ENCODE measurements at regions not wholly inside any gene's neighbourhood (a gene's known extent, or its start where the extent isn't known, plus 50 kb on each side); places are given as distances from the start of the nearest gene placed in this dataset.

DNA sequence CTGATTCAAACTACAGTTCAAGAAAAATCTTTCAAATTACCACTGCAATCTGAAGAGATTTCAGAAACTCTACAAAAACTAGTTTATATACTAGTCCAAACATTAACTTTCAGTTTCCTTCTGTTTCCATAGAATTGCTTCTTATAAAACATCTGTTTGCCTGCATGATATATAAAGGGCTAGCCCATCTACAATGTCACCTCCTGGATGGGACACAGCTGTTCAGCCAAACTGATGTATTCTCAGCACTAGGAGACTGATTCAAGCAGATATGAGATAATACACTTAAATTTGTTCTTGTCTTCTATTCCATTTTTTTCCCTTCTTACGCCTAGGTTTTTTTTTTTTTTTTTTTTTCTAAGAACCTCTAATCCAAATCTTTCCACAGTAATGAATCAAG is 1569.7 kb upstream of the IGFBP7 start:
- no peak overlapping the region for H3K27ac ChIP-seq
- no peaks in the 10 kb centered on the region for H3K27me3 ChIP-seq
- intact Hi-C loops (cut with DNase I): no loop called here
- no peaks in the 10 kb centered on the region for H3K4me1 ChIP-seq
- no peak for TF ChIP-seq POLR2A (IDR thresholded peaks at IDR 0.05)
- TF ChIP-seq, protein P1, sequence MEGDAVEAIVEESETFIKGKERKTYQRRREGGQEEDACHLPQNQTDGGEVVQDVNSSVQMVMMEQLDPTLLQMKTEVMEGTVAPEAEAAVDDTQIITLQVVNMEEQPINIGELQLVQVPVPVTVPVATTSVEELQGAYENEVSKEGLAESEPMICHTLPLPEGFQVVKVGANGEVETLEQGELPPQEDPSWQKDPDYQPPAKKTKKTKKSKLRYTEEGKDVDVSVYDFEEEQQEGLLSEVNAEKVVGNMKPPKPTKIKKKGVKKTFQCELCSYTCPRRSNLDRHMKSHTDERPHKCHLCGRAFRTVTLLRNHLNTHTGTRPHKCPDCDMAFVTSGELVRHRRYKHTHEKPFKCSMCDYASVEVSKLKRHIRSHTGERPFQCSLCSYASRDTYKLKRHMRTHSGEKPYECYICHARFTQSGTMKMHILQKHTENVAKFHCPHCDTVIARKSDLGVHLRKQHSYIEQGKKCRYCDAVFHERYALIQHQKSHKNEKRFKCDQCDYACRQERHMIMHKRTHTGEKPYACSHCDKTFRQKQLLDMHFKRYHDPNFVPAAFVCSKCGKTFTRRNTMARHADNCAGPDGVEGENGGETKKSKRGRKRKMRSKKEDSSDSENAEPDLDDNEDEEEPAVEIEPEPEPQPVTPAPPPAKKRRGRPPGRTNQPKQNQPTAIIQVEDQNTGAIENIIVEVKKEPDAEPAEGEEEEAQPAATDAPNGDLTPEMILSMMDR (IDR thresholded peaks at IDR 0.05): no peak
- no peaks in the 10 kb centered on the region for H3K36me3 ChIP-seq
- DNase-seq: no peak
- H3K9me3 ChIP-seq: peaks cover 0 to 6% (median 0%) of the 10 kb centered on the region in 12 donors
- ATAC-seq: no peak
- H3K4me3 ChIP-seq: no peak overlapping the region
- WGBS, 4 donors: 59 to 81% (median 67%) methylated on average over 1 of the region's 1 CpG

DNA sequence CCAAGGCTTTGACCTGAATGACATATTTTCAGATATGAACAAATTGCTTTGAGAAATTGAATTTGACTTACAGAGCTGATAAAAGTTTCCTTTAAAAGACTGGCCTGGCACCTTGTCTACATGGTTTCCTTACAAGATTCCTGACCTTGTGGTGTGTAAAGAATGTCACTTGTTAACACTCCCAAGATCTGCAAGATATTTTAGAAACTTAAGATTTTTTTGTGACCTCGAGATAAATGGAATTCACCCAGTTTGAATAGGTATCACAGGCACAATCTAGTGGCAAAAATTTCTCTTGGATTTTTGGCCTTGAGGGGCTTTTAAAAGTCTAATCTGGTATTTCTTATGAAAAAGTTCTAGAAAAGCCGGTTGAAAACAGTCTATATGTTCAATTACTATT is 1568.9 kb upstream of the IGFBP7 start:
- peaks cover 0 to 6% (median 0%) of the 10 kb centered on the region in 12 donors for H3K9me3 ChIP-seq
- H3K36me3 ChIP-seq: no peaks in the 10 kb centered on the region
- TF ChIP-seq, protein P1 (IDR thresholded peaks at IDR 0.05): no peak
- TF ChIP-seq POLR2A (IDR thresholded peaks at IDR 0.05): no peak
- H3K27ac ChIP-seq: no peak overlapping the region
- no peaks in the 10 kb centered on the region for H3K27me3 ChIP-seq
- H3K4me3 ChIP-seq: no peak overlapping the region
- intact Hi-C loops (cut with DNase I): no loop called here
- DNase-seq (no peak), ATAC-seq (no peak)
- no peaks in the 10 kb centered on the region for H3K4me1 ChIP-seq
- WGBS, 4 donors: 64 to 74% (median 72%) methylated on average over 2 of the region's 2 CpGs

DNA sequence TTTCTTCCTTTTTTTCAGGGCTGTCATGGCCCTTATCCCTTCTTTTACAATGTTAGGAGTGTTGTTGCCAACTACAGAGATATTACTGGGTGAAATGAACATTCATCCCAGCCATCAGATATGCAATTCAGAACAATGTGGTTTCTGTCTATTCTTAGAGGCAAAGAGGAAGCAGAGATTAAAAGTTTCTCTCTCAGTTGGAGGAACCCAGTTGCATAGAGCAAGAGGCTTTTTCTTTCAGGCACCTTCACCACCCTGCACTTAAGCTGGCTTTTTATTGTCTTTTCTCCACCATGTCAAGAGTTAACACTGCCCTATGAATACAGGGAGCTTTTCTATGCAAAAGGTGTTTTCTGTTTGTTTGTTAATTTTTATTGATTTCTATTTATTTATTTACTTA is 1559.6 kb upstream of the IGFBP7 start:
- Histone ChIP-seq H3K27ac (no peak overlapping the region), H3K4me1 (no peaks in the 10 kb centered on the region), H3K9me3 (peaks cover 0 to 15% (median 0%) of the 10 kb centered on the region in 12 donors), H3K36me3 (no peaks in the 10 kb centered on the region), H3K4me3 (no peak overlapping the region), H3K27me3 (no peaks in the 10 kb centered on the region)
- TF ChIP-seq, protein P1 (IDR thresholded peaks at IDR 0.05): no peak
- no peak for TF ChIP-seq POLR2A (IDR thresholded peaks at IDR 0.05)
- ATAC-seq: no peak
- DNase-seq: no peak
- intact Hi-C loops (cut with DNase I): no loop called here

DNA sequence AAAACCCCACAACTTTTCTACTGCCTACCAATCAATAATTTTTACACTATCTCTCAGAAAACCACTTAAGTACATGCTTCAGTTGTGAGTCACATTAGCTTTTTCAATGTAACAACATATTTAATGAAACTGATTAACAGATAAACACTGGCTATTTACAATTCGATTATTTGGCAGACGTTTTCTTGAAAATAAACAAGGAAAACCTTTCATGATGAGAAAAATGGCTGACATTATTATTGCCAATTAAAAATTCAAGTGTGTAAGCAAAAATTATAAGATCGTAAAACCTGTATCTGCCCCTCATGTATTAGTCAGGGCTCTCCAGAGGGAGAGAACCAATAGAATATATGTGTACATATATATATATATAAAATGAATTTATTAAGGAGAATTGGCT is 1555.5 kb upstream of the IGFBP7 start:
- Histone ChIP-seq H3K4me1 (no peaks in the 10 kb centered on the region), H3K27ac (no peak overlapping the region), H3K27me3 (no peaks in the 10 kb centered on the region), H3K4me3 (no peak overlapping the region), H3K36me3 (no peaks in the 10 kb centered on the region), H3K9me3 (peaks cover 0 to 7% (median 0%) of the 10 kb centered on the region in 12 donors)
- ATAC-seq: no peak
- WGBS, 4 donors: 81 to 86% (median 84%) methylated on average over 3 of the region's 3 CpGs
- TF ChIP-seq, protein P1 (IDR thresholded peaks at IDR 0.05): no peak
- no peak for TF ChIP-seq POLR2A (IDR thresholded peaks at IDR 0.05)
- intact Hi-C loops (cut with DNase I): no loop called here
- DNase-seq: no peak

Data from heart left ventricle (tissue), 16 donors.